Panc1 (cell line): ENCODE measurements at regions not wholly inside any gene's neighbourhood (a gene's known extent, or its start where the extent isn't known, plus 50 kb on each side); places are given as distances from the start of the nearest gene placed in this dataset.

Experiments used
- ATAC-seq: fragments of 200-7000 bp; cut with Tn5 transposase; 2 replicates; pipeline ENCODE4 v1.9.1; 2020; ENCODE audit warnings: mild to moderate bottlenecking, moderate library complexity
- BruUV-seq: library from RNA; stranded (reverse); fragments of 400-500 nt; replicated peaks from 2 replicates; lab custom pipeline; 2021; lab: Mats Ljungman, UMichigan
- CTCF ChIA-PET: fragments of 300-600 bp; sonication (Branson Sonifier 250); formaldehyde crosslinking; loops from one replicate; lab custom pipeline; 2022; ENCODE audit warnings: antibody characterized with exemption; lab: Charles Lee
- POLR2A ChIA-PET: fragments of 300-600 bp; sonication (Branson Sonifier 250); formaldehyde crosslinking; loops from one replicate; lab custom pipeline; 2022; ENCODE audit warnings: antibody characterized with exemption; lab: Charles Lee
- DNase-seq: peaks from one replicate; pipeline ENCODE4 v3.0.0-alpha.2; 2010; ENCODE audit warnings: low read depth, low spot score
- H3K27ac ChIP-seq: 2 replicates; pipeline ENCODE4 v1.5.1; 2011; ENCODE audit warnings: mild to moderate bottlenecking, low read length, inconsistent platforms
- H3K27me3 ChIP-seq: fragments of 200-500 bp; sonication (Bioruptor generic); 2 replicates; pipeline ENCODE4 v1.6.0; 2014; ENCODE audit warnings: low read length, inconsistent platforms; ENCODE audit not compliant: control insufficient read depth, insufficient read depth
- H3K36me3 ChIP-seq: fragments of 200-500 bp; sonication (Bioruptor generic); 2 replicates; pipeline ENCODE4 v1.5.1; 2014; ENCODE audit warnings: inconsistent platforms, mild to moderate bottlenecking, low read length, moderate library complexity; ENCODE audit not compliant: control insufficient read depth, insufficient read depth
- H3K4me1 ChIP-seq: 2 replicates; pipeline ENCODE4 v1.5.1; 2011; ENCODE audit warnings: inconsistent platforms, mild to moderate bottlenecking, low read length, moderate library complexity; ENCODE audit not compliant: control insufficient read depth, insufficient read depth
- H3K4me3 ChIP-seq, 2 experiments: 2 replicates each; pipeline ENCODE4 v1.5.1; 2011 to 2012; ENCODE audit warnings: low read depth in 2 of 2, low read length in 2 of 2, mild to moderate bottlenecking in 2 of 2, inconsistent platforms in 1 of 2, moderate library complexity in 1 of 2
- H3K9me3 ChIP-seq: fragments of 200-500 bp; sonication (Bioruptor generic); 2 replicates; pipeline ENCODE4 v1.5.1; 2014; ENCODE audit warnings: low read depth, mild to moderate bottlenecking, inconsistent platforms, low read length, moderate library complexity; ENCODE audit not compliant: control insufficient read depth, insufficient read depth
- CTCF ChIP-seq: fragments of 450-650 bp; IDR thresholded peaks from 2 replicates; pipeline ENCODE4 v1.5.1; 2017; ENCODE audit warnings: mild to moderate bottlenecking
- POLR2AphosphoS5 ChIP-seq: IDR thresholded peaks from 2 replicates; pipeline ENCODE4 v1.6.1; 2012; ENCODE audit warnings: mild to moderate bottlenecking, low read depth, low read length, moderate library complexity
- REST ChIP-seq, 2 experiments: IDR thresholded peaks; 2 replicates each; pipeline ENCODE4 v1.6.1; 2011 to 2012; ENCODE audit warnings: low read depth in 2 of 2, control low read depth in 1 of 2, low read length in 1 of 2, mild to moderate bottlenecking in 1 of 2, moderate library complexity in 1 of 2; ENCODE audit not compliant: insufficient read depth in 1 of 2
- SIN3A ChIP-seq: IDR thresholded peaks from 2 replicates; pipeline ENCODE4 v1.6.1; 2012; ENCODE audit warnings: low read depth, mild to moderate bottlenecking, low read length, moderate library complexity, borderline replicate concordance; ENCODE audit not compliant: insufficient read depth
- TCF7L2 ChIP-seq: IDR thresholded peaks from 2 replicates; pipeline ENCODE4 v1.6.1; 2011; ENCODE audit warnings: mild to moderate bottlenecking, low read depth, low read length, inconsistent platforms
- in situ Hi-C: cut with HindIII; loops from 2 replicates; pipeline ENCODE4 v1.10.0; 2016; ENCODE audit warnings: low sequenced_read_pairs, low pct_unique_long_range_greater_than_20kb
- intact Hi-C: fragments of 100-400 bp; cut with micrococcal nuclease; formaldehyde crosslinking; loops from one replicate; pipeline ENCODE4 v1.10.0; 2022; ENCODE audit not compliant: unreplicated experiment

DNA sequence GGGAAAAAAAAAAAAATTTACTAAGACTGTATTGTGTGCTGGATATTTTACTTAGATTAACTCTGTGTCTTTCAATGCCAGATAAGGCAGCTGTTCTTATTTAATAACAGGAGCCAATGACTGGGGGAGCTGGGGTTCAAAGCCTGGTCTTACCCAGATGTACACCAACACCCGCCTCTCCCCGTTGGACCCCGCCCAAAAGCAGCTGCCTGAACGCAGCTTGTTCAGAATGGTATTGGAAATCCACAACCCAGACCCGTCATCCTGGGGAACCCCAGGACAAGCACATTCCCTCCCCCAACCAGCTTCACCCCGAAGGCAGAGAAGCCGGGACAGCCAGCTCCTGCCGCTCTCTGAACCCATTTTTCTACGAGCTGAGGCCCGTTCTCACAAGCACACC is 113.6 kb upstream of the TMPRSS2 start:
- Histone ChIP-seq H3K4me3 (no peak overlapping the region), H3K27ac (no peak overlapping the region; the same call in 1 of the 2 replicates), H3K4me1 (peaks cover 1% of the 10 kb centered on the region; the same call in 1 of the 2 replicates), H3K27me3 (no peaks in the 10 kb centered on the region), H3K36me3 (no peaks in the 10 kb centered on the region), H3K9me3 (peaks cover 10% of the 10 kb centered on the region; the same call in 1 of the 2 replicates)
- ChIA-PET CTCF (no interaction called here), POLR2A (no interaction called here)
- BruUV-seq: no TSS peak
- no peak for ATAC-seq
- intact Hi-C loops (no loop called here), in situ Hi-C loops (loop anchor here (25.0 kb wide), 1 partner anchor 141 kb away; the partner anchor contains the start of gene RIPK4)
- TF ChIP-seq SIN3A (no peak), TCF7L2 (no peak), REST (IDR thresholded peaks at IDR 0.05; ENCODE audit: insufficient read depth in 1 of 2, low read depth in 2 of 2, low read length in 1 of 2) (no peak), CTCF (no peak), POLR2AphosphoS5 (no peak)
- no peak for DNase-seq

GRCh38 chr21:41620982-41621381 is 113.0 kb upstream of the TMPRSS2 start:
- no peak for TF ChIP-seq CTCF
- no peak for TF ChIP-seq POLR2AphosphoS5
- TF ChIP-seq TCF7L2: no peak
- no peak for TF ChIP-seq SIN3A
- TF ChIP-seq REST (IDR thresholded peaks at IDR 0.05; ENCODE audit: insufficient read depth in 1 of 2, low read depth in 2 of 2, low read length in 1 of 2): no peak
- ATAC-seq (no peak), DNase-seq (no peak)
- no TSS peak for BruUV-seq
- in situ Hi-C loops (loop anchor here (25.0 kb wide), 1 partner anchor 141 kb away; the partner anchor contains the start of gene RIPK4), intact Hi-C loops (no loop called here)
- CTCF ChIA-PET: no interaction called here
- H3K9me3 ChIP-seq: peaks cover 10% of the 10 kb centered on the region; the same call in 1 of the 2 replicates
- no peaks in the 10 kb centered on the region for H3K27me3 ChIP-seq
- POLR2A ChIA-PET: no interaction called here
- no peak overlapping the region for H3K4me3 ChIP-seq
- H3K27ac ChIP-seq: no peak overlapping the region
- peaks cover 6% of the 10 kb centered on the region for H3K4me1 ChIP-seq
- H3K36me3 ChIP-seq: no peaks in the 10 kb centered on the region
